AG09309 (cell line): ENCODE measurements at regions not wholly inside any gene's neighbourhood (a gene's known extent, or its start where the extent isn't known, plus 50 kb on each side); places are given as distances from the start of the nearest gene placed in this dataset.

Source experiments
- DNase-seq: peaks from one replicate; pipeline ENCODE4 v3.0.0-alpha.2; 2010; ENCODE audit warnings: low read depth
- H3K4me3 ChIP-seq: 2 replicates; pipeline ENCODE4 v1.5.1; 2011; ENCODE audit warnings: mild to moderate bottlenecking, low read depth, low read length, moderate library complexity; ENCODE audit not compliant: control insufficient read depth
- CTCF ChIP-seq: IDR thresholded peaks from 2 replicates; pipeline ENCODE4 v1.5.1; 2011; ENCODE audit warnings: mild to moderate bottlenecking, low read depth, low read length, inconsistent platforms; ENCODE audit not compliant: insufficient read depth, control insufficient read depth; ENCODE audit errors: missing control alignments

DNA sequence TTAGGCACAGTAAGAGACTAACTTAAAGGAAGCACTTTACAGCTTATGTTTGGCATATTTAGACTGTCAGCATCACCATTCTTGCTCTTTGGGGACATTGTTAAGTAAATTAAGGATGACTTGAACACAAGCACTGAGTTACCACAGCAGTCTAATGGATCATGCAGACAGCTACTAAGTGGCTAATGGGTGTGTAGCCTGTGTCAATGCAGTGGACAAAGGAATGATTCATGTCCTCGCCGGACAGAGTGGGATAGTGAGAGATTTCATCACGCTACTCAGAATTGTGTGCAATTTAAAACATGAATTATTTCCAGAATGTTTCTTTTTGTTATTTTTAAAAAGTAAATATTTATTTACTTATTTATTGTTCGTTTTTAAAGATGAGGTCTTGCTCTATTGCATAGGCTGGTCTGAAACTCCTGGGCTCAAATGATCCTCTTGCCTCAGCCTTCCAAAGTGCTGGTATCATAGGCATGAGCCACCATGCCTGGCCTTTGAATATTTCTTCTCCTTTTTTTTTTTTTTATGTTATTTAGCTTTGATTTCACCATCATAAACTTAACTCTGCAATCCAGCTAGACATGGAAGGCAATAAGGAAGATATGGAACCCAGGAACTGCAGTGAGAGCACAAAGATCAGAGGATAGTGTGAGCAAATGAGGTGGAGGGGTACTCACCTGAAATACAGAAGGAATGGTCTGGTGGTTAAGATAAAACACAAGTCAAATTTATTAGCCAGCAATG, 53.0 kb upstream of the KLF4 start:
- no peak overlapping the region for H3K4me3 ChIP-seq
- DNase-seq, result no peak
- TF ChIP-seq CTCF, result no peak

DNA sequence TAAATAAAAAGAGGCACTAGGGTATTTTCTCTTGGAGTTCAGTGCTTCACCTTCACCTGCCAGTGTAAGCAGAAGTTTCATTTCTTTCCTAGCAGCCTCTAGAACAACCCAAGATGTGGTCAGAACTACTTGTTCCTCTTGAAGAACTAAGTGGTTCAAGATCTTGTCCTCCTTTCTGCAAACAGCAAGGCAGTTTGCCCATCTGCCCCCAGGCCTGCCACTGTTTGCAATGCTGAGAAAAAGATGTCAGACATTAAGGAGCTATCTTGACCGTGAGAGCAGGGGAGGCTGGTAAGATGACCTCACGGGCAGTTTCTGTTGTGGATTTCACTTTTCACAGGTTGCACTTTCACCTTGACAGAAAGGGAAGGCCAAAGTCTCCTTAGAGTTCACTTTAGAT, 52.0 kb upstream of the KLF4 start:
- no peak overlapping the region for H3K4me3 ChIP-seq
- no peak for TF ChIP-seq CTCF
- DNase-seq, result no peak

DNA sequence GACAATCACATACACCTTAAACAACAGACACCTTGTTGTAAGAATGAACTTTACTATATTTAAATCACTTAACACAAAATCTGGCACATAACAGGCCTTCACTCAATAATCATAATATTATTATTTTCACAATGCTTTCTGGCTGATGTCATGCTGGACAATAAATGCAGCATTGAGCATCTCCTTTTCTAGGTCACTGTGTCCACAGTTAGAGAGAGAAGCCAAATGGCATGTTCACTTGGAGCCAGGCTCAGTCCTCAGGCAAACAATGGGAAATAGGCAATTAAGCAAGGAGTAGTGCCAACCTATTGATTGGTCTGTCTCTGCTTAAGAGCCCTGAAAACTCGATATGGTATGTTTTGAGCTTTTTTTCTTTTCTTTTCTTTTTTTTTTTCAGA, 50.6 kb upstream of the KLF4 start:
- TF ChIP-seq CTCF, result no peak
- no peak for DNase-seq

GRCh38 chr9:107539427-107540163, 50.0 kb upstream of the KLF4 start:
- DNase-seq, result no peak
- no peak for TF ChIP-seq CTCF
- H3K4me3 ChIP-seq, result no peak overlapping the region

More for the DNA sequence above, 50.6 kb upstream of the KLF4 start:
- no peak overlapping the region for H3K4me3 ChIP-seq
